Choroid plexus epithelial cell (primary cell): ENCODE measurements at regions not wholly inside any gene's neighbourhood (a gene's known extent, or its start where the extent isn't known, plus 50 kb on each side); places are given as distances from the start of the nearest gene placed in this dataset.
A peak's percentile ranks its signal among the peaks of the same experiment; 100 is the strongest.

Source experiments
- DNase-seq: peaks from one replicate; pipeline ENCODE4 v3.0.0-alpha.2; 2010; ENCODE audit warnings: low read depth
- H3K4me3 ChIP-seq: 2 replicates; pipeline ENCODE4 v1.5.1; 2011; ENCODE audit warnings: low read depth, mild to moderate bottlenecking, control low read depth, low read length, moderate library complexity
- TF ChIP-seq, protein P1 (sequence below): conservative IDR thresholded peaks from 2 replicates; pipeline ENCODE4 v1.5.1; 2011; ENCODE audit warnings: low read depth, mild to moderate bottlenecking, control low read depth, inconsistent platforms, low read length, moderate library complexity

DNA sequence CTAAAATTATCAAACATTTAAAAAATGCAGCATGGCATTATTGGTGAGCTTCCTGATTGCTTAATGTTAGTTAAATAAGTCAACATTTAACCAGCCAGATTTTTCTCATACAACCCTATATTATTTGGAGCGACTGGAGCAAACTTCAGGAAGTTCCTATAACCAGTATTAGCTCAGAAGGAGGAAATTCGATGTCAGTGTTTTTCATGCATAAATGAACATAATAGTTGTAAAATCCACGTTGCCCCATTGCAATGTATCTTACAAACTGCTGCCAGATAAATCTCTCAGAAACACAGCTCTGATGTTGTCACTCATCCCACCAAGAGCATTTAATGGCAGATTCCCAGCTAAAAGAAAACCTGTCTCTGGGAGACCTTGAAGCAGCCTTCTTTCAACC is 278.5 kb downstream of the CASP12 start:
- no peak for DNase-seq
- H3K4me3 ChIP-seq: no peak overlapping the region
- TF ChIP-seq, protein P1, sequence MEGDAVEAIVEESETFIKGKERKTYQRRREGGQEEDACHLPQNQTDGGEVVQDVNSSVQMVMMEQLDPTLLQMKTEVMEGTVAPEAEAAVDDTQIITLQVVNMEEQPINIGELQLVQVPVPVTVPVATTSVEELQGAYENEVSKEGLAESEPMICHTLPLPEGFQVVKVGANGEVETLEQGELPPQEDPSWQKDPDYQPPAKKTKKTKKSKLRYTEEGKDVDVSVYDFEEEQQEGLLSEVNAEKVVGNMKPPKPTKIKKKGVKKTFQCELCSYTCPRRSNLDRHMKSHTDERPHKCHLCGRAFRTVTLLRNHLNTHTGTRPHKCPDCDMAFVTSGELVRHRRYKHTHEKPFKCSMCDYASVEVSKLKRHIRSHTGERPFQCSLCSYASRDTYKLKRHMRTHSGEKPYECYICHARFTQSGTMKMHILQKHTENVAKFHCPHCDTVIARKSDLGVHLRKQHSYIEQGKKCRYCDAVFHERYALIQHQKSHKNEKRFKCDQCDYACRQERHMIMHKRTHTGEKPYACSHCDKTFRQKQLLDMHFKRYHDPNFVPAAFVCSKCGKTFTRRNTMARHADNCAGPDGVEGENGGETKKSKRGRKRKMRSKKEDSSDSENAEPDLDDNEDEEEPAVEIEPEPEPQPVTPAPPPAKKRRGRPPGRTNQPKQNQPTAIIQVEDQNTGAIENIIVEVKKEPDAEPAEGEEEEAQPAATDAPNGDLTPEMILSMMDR: no peak

DNA sequence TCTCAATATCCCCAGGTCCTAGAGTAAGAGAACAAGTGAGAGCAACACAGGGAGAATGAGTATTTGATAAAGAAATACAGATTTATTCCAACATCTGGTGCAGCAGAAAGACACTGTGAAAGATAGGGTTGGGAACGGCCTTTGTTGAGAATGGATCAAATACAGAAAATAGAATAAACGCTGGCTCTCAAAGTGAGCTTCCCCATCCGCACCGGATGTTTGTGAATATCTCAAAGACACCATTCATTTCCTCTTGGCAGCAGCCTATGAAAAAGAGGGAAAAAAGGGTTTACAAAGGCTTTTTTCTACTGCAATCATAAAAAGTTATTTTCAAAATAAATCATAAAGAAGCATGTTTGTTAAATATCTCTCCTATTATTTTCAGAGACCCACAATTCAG is 279.3 kb downstream of the CASP12 start:
- no peak for DNase-seq
- H3K4me3 ChIP-seq: no peak overlapping the region
- TF ChIP-seq, protein P1: no peak

DNA sequence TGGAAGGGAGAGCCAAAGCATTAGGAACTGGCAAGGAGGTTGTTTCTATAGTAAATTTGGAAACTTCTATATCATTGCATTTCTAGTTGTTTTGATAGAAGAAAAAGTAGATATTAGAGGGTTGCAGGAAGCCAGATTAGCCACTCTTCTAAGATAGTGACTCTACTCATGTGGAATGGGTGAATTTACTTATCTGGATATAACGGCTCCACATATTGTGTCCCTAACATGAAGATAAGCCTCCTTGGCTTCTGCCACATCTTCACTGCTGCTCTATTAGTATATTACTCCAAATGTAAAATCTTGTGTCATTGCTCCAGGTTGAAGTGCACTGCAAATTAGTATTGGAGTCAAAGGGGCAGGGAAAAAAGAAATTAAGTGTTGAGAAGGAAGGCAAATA is 283.3 kb downstream of the CASP12 start:
- no peak overlapping the region for H3K4me3 ChIP-seq
- TF ChIP-seq, protein P1: no peak
- no peak for DNase-seq

DNA sequence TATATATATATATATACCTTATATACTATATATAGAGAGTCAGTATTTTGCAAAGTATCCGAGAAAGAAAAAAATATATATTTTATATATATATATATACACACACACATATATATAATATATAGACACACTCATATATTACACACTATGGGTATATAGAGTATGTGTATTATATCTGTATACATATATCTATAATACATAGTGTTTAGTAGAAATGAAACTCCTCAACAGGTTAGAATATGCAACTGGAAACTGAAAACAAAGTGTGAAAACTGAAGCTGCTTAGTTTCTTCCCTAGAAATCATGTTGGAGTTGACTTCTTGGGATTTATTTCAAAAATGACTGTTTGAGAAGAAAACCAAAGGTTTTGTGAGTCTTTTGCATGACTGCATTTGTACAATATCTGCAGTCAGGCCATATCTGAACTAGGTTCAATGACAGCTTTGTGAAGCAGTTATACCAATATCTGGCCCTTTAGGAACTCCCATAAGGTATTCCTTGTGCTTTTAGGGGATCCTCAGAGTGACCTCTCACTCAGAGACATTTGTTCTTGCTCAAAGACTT is 284.1 kb downstream of the CASP12 start:
- H3K4me3 ChIP-seq: no peak overlapping the region
- DNase-seq: no peak
- TF ChIP-seq, protein P1: no peak

DNA sequence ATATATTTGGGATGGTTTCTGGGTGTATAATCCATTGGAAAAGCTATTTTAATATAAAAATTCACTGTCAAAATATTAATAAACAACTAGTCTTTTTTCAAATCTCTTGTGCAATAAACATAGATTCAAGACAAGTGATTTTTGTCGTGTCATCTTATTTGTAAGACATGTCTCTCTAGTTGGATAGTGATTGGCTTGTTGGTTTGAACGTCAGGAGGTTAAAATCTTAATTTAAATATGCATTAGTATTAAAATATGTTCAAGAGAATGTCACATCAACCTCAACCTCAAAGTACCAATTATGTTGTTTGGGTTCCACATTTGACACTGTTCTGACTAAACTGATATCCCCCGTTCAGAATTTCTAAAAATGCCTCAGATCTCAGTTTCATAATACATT is 287.6 kb downstream of the CASP12 start:
- no peak overlapping the region for H3K4me3 ChIP-seq
- TF ChIP-seq, protein P1: no peak
- DNase-seq: no peak

DNA sequence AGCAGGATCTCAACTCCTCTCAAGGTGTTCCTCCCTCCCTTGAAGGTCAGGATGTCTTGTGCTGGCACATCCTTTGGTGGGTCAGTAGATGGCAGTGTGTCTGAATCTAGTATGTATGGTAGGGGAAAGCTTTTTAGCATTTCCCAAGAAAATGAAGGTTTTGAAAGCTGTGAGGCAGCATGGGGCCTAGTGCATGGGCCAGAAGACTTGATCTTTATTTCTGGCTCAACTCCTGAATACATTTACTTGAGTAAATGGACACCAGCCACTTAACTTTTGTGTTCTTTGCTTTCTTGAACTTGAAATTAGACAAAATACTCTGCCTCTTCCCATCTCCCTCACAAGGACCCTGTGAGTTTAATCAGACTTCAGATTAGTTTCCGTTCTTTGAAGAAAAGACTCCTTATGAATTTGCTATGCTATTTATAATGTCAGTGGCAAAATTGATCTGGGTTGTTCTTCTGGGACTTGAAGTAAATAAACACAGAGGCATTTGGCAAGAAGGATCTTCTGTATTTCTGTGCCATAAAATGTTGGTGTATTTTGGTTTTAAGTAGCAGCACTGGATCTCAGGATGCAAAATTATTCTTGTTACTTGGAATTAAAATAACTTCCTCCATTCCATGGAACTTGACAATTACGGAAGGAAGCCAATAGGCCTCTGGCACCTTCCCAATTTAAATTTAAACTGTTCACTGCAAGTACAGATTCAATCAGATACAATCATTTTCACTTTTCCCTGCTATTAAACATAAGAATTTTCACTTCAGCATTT is 288.8 kb downstream of the CASP12 start:
- TF ChIP-seq, protein P1: peak; percentile 94
- no peak overlapping the region for H3K4me3 ChIP-seq
- peak; percentile 95 for DNase-seq

DNA sequence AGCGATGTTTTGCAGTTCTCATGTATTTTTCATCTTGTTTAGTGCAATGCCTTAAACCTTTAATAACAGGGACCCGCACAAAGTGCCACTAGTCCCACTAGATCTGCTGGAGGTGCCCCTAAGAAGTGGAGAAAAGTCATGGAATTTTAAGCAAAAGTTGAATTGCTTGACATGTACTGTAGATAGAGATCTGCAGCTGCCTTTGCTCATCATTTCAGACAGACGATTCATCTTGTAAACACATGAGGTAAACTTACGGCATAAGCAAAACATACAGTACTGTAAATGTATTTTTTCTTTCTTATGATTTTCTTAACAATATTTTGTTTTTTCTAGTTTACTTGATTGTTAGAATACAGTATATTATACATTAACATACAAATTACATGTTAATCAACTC is 295.6 kb downstream of the CASP12 start:
- TF ChIP-seq, protein P1: no peak
- no peak for DNase-seq
- H3K4me3 ChIP-seq: no peak overlapping the region
